ENCODE measurements at regions not wholly inside any gene's neighbourhood (a gene's known extent, or its start where the extent isn't known, plus 50 kb on each side); places are given as distances from the start of the nearest gene placed in this dataset.
"Not testable (repeated sequence)": the region's sequence is repeated elsewhere in the genome, so short reads cannot be mapped to it uniquely, and the experiment has no call there.

DNA sequence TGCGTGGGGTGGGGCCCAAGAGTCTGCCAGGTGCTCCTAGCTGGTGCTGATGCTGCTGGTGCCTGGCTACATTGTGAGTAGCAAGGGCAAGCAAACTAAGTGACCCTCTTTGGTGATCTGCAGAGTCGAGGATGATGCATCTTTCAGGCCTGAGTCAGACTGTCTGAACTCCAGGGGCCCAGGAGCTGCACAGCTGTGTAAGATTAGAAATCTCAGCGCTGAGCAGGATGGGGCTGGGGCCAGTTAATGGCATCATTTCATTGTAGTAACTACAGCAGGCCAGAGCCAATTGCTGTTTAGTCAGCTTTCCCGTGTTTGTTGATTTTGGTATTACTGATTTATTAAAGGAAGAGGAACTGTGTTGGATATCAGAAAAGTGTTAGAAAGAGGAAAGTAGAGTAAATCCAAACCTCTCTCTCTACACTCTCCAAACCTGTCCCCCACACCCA, 365.2 kb downstream of the PAX1 start:
- DNase-seq: no peak

DNA sequence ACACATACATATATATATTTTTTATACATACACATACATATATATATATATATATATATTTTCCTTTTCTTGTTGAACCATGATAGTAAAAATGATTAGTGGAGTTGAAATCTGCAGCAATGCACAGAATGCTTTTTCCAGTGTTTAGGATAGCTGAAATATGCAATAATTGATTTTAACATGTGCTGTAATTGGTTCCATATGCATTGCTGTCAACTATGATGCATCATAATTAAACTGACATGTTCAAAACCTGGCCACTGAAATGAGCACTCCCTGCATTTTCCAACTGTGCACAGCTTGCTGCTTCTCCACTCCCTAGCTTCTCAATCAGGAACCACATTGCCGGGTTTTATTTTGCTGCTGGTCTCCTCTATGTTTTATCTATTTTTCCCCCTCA, 358.3 kb downstream of the PAX1 start:
- DNase-seq: no peak

DNA sequence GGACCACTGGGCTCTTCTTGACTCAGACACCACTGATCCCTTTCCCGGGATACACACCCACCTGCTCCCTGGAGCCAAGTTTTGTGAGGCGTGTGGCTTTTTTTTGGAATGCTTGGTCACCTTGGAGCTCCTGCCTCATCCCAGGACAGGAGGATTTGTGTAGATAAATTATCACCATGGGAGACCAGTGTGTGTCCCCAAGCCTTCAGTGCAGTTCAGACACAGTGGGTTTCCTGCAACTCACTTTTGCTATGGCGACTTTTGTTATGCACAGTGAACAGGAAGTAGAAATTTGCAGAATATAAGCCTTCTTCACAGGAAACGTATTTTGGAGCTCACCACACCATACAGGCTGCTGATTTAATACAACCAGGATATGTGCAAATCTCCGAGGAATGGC, 357.4 kb downstream of the PAX1 start:
- no peak for DNase-seq

DNA sequence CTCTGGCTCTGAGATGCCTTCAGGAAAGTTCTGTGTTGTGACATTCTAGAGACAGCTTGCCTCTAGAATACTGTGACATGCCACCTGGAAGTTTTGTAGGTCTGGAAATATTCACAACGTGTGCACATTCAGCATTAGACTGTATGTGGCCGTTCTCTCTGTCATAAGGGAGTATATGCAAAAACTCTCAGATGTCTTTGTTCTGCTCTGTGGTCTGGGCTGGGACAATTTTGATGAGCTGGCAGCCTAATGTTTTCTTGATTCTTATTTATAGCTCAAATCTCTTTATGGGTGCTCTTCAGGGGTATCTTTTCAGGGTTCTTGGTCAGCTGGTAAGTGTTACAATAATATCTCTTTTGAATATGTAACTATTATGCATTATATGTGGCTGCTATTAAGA, 355.1 kb downstream of the PAX1 start:
- no peak for DNase-seq

DNA sequence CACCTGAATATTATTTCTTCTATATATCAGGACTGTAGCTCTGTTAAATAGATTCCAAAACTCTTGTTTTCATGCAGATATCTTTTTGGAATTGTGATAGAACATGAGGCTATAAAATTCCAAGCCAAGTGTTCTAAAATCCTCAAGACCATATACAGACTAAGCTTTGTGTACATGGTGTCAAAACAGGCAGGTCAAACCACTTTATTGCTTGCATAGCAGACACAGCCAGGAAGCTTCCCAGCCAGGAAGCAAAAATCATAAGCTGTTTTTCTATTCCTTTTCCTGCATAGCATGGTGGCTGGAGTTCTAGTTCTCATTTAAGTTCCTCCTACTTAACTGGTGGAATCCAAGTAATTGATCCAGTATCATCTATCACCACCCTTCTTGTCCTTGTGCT, 353.3 kb downstream of the PAX1 start:
- no peak for DNase-seq

DNA sequence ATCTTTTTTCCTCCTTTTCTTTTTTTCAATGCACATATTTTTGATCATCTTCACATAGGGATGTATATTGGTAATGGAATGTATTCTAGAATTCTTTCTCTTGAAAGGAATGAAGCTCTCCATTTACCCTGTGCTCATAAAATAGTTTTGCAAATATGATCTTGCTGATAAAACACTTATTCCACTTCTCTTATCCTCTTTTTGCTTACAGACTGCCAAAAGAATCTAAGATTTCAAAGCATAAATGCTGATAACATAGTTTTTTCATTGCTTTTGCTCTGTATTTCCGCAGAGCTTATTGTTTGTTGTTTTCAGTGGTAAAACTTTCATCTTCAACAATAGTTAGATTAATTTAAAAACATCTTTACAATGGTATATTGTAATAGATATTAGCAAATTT, 350.5 kb downstream of the PAX1 start:
- DNase-seq: no peak

DNA sequence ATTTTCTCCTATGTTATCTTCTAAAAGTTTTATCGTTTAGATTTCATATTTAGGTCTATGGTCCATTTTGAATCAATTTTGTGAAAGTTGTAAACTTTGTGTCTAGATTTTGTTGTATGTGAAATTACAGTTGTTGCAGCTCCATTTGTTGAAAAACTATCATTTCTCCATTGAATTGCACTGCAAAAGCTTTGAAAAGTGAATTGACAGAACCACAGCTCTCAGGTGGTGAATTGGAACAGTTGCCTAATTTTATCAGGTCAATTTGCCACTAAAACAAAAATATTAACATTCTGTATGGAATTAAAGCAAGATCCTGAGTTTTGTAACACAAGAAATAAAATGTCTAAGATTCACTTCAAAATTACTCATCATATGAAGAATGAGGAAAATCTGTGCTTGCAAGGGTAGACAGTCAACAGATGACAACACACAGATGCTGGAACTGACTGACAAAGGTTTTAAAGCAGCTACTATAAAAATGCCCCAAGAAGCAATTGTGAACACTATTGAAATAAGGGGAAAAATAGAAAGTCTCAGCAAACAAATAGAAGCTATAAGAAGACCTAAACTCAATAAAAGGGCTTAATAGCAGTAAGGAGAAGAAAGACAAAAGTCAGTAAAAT, 346.7 kb downstream of the PAX1 start:
- no peak for DNase-seq

DNA sequence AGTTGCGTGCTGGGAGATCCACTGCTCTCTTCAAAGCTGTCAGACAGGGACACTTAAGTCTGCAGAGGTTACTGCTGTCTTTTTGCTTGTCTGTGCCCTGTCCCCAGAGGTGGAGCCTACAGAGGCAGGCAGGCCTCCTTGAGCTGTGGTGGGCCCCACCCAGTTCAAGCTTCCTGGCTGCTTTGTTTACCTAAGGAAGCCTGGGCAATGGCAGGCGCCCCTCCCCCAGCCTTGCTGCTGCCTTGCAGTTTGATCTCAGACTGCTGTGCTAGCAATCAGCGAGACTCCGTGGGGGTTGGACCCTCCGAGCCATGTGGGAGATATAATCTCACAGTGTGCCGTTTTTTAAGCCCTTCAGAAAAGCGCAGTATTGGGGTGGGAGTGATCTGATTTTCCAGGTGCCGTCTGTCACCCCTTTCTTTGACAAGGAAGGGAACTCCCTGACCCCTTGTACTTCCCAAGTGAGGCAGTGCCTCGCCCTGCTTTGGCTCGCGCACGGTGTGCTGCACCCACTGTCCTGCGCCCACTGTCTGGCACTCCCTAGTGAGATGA, 340.6 kb downstream of the PAX1 start:
- not testable (repeated sequence) for DNase-seq

DNA sequence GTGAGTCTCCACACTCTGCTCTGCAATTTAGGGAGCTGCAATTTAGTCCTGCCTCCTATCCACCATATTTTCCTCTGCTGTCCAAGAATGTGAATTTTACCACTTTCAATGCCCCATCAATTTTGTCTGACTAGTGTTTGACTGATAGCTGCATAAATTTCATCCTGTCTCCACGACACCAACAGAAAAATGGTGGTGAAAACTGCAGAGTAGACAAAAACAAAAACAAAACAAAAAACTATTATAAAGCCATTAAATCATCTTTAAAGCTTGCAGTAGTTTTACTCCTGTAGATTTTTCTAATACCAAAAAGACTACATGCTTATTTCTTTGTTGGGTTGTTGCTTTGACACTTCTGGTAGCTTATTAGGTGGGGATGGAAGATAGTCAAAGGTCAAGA, 322.0 kb downstream of the PAX1 start:
- no peak for DNase-seq

DNA sequence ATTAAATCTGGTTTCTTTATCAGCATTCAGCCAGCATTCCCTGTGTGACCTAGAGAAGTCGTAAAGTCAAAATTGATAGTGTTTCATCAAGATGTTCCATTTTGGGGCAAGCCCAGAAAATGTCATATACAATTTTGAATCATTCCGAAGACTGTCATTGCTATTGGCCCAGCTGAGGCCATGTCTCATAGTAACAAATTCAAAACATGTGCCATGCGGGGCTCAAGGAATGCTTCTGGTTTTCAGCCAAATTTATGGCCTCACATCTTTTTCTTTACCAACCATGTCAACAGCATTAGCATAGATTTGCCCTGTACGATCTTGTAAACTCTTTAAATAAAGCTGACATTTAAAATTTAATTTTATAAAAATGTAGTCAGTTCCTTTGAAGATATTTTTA, 314.7 kb downstream of the PAX1 start:
- no peak for DNase-seq

DNA sequence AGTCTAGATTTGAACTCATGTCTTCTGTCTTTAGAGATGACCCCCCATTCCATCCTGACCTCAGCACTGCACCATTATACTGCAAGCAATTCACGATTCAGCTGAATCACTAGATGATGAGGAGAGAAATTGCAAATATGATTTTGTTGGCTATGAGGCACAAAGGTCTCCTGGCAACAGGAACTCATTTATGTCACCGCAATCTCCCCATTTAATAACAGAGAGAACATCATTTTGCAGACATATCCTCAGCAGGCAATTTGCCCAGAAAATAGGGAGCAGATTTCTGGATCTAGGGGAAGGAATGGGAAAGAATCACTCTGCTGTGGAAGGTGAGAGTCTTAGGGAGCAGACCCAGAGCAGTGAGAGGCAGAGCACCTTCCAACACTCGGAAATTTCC, 303.0 kb downstream of the PAX1 start:
- no peak for DNase-seq

DNA sequence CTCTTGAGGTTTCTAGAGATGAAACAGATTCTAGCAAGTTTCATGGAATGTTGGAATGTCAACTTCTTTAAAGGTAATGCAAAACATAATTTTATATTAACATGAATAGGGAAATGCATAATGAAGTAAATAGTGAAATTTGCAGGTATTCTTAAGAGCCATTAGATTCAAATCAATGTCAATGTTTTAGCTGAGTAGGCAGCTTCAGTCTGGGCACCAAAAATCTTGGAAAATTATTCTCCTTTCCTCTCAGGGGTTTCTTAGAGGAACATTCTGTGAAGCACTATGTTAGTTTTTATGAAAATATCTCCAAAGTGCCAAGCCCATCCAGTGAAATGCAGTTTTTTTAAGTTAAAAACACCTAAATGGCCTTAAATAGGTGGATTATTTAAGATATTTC, 300.8 kb downstream of the PAX1 start:
- no peak for DNase-seq

DNA sequence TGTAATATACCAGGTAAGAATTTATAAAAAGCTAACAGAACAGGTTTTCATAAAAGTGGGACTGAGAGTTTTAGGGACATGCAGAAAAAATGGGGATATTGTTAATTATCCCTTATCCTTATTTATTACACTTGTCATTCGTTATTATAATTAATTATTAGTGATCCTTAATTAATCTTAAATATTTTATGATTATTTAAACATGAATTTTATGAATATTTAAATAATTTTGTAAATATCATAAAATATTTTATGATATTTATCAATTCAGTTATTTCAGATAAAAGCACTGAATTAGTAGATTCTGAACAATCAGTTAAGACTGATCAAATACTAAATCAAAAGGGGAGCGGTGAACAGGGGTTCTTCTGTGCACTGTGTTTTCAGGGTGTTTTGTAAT, 300.1 kb downstream of the PAX1 start:
- no peak for DNase-seq

DNA sequence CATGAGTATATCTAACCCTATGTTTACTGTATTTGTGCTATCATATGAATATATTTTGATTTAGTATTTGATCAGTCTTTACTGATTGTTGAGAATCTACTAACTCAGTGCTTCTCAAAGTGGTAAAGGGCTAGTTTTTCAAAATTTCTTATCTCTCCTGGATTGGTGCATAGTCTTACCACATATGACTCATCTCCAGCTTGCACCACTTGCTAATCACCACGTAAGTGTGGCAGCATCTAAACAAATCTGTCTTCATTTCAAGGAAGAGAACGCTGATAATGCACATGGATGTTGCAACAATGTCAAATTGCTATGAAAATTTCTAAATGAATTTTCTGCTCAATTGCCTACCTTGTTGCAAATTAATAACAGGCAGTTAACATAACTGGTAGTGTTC, 299.5 kb downstream of the PAX1 start:
- DNase-seq: no peak

DNA sequence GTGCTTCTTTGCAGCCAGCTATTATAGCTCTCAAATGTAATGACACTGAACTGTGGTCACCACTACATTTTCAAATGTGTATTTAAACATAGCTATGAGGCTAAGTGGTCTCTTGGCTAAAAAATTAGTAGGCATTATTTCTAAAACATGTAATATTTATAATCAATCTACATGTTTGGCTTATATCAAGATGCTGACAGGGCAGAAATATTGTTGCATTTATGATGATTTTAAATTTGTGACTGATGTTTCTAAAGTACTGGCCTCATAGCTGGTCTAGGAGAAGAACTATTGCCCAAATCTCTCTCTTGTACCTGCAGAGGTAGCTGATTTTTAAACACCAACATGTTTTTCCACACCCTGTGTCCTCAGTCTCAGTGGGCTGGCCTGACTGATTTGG, 298.2 kb downstream of the PAX1 start:
- DNase-seq: no peak

DNA sequence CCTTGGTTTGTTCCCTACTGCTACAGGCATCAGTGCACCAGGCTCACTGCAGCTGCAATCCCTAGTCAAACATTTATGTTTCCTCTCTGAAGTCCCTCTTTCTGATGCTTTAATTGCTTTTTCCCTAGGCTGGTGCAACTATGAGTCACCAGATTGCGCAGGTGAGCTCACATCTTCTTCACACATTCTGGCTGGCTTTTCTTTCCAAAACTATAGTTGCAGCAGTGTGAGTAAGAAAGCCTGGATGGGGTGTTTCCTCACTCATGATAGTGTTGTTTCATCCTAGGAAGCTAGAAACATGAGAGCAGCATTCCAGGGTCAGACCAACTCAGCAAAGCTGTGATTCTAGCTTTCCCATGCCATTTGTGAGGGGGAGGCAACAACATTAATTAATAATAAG, 296.4 kb downstream of the PAX1 start:
- DNase-seq: no peak

DNA sequence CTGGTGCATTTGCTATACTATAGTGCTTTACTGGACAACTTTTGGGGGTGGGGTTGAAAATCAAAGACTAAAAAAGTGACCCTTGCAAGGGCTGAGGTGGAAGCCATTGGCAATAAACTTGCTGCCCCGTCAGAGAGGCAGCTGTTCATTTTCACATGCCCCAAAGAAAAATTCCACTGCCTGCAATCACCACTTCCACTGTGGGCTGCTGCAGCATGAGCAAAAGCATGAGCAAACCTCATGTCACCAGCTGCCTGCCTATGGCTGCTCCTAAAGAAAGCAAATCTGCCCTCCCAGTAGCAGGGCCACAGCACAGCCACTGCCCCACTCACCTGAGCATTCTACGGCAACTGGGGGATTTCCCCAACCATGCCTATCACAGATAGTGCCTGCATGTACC, 290.0 kb downstream of the PAX1 start:
- no peak for DNase-seq

DNA sequence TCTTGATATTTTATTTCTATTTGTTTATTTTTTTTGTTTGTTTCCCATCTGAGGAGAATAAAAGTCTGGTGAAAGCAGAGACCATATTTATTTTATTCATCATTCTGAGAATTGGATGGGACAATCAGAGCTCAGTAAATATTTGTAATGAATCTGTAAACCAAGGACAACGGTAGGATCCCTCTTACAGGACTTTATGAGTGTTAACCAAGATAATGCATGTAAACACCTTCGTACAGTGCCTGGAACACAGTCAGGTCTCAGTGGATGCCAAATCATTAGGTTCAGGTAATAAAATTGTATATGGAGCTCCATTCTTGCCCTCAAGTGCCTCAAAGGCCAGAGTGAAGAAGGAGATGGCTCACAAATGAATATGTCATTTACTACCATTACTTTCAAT, 288.7 kb downstream of the PAX1 start:
- no peak for DNase-seq

DNA sequence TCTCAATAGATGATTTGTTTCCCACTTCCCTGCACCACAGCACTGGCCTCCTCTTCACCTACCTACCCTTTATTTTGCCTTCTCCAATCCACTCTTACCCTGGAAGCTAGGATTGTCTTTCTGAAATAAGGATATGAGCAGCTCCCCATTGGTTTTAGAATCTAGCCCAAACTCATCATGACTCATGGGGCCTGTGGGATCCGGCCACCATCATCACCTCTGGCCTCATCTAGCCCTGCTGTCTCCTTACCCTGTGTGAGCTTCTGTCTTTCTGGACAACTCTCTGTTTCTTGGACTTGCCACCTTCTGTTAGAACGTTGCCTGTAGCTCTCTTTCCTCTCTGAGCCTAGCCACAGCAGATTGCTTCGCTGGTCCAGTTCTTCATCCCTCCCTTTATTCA, 277.1 kb downstream of the PAX1 start:
- DNase-seq: no peak

DNA sequence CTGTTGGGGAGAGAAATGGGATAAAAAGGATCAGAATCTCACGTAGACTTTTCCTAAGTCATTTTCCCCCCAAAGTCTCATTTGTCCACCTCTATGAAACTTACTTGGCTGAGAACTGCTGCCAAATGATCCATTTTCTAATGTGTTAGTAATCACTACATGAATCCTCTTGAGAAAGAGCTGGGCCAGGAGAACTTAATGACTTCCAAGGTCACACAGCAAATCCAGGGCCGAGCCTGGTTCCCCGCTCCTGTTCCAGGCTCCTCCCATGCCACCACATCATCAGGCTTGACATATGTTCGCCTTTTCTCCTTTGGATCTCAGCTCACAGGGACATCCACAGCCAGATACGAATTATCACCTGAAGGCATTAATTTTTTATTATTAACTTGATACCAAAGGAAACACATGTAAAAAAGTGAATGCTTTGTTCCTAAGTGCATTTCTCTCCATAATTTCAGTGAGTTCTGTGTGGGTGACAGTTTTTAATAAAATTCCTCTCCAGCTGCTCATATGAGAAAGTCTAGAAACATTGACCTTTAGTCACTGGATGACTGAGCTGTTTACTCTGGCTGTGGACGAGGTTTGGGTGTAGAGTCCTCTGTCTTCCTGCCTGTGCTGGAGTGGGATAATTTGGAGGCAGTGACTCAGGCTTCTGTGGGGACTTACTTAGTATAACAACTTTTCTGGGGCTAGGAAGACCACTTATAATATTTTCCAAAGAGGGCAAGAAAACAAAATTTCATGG, 276.3 kb downstream of the PAX1 start:
- DNase-seq: no peak

DNA sequence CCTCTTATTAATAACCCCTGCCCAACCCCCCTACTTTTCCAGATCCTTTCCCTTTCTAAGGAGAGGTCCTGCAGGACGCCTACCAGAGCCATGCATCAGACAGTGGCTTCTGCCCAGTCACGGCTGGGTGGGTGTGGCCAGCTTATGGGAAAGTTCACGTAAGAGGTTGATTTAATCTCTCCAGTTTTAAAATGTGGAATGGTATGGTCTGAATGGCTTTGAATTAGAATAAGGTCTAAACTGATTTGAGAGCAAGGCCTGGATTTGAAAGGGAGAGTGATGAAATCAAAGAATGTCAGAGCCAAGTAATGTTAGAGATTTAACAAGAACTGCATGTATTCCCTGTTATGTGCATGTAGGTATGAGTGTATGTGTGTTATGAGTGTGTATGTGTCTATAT, 275.7 kb downstream of the PAX1 start:
- DNase-seq: no peak

DNA sequence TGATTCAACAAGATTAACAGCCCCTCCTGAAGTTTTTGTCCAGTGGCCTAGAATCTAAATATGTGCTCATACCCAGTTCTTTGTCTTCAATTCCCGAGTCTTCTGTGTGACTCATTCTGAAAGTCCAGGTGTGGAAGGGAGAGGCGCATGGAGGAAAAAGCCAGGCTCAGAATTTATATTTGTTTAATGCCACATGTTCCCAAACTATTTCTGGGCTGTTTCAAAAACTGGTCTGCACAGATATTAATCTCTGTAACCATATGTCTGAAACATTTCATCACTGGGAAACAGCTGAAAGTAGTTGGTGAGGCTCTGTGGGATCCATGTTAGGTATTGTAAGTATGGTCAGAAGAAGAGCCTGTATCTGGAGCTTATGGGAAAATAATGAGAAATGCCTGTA, 266.0 kb downstream of the PAX1 start:
- DNase-seq: no peak

DNA sequence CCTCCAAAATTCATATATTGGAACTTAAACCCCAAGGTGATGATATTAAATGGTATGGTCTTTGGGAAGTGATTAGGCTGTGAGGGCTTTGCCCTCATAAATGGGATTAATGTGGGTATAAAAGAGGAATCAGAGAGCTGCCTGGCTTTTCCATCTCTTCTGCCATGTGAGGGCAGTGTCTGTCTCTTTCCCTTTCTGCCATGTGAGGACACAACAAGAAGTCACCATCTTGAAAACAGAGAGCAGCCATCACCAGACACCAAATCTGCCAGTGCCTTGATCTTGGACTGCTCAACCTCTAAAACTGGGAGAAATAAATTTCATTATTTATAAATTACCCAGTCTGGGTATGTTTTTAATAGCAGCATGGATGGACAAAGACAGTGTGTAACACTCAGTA, 263.0 kb downstream of the PAX1 start:
- no peak for DNase-seq

DNA sequence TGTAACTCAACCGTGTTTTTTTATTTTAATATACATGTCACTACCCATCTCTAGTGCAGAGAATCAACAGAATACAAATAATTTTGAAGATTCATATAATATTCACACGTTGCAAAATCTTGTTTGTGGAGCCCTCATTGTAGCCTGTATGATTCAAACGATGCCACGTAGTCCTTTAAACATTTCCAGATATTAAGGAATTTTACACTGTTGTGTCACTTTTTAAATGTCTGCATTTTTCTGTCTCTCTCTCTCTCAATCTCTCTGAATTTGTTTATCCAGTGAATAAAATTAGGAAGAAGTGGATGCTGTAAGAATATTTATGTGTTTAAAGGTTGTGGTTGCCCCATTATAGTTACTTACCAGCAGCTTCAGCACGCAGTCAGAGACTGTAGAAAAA, 262.0 kb downstream of the PAX1 start:
- DNase-seq: no peak
